ENCODE measurements at regions not wholly inside any gene's neighbourhood (a gene's known extent, or its start where the extent isn't known, plus 50 kb on each side); places are given as distances from the start of the nearest gene placed in this dataset.
"Not testable (repeated sequence)": the region's sequence is repeated elsewhere in the genome, so short reads cannot be mapped to it uniquely, and the experiment has no call there.

DNA sequence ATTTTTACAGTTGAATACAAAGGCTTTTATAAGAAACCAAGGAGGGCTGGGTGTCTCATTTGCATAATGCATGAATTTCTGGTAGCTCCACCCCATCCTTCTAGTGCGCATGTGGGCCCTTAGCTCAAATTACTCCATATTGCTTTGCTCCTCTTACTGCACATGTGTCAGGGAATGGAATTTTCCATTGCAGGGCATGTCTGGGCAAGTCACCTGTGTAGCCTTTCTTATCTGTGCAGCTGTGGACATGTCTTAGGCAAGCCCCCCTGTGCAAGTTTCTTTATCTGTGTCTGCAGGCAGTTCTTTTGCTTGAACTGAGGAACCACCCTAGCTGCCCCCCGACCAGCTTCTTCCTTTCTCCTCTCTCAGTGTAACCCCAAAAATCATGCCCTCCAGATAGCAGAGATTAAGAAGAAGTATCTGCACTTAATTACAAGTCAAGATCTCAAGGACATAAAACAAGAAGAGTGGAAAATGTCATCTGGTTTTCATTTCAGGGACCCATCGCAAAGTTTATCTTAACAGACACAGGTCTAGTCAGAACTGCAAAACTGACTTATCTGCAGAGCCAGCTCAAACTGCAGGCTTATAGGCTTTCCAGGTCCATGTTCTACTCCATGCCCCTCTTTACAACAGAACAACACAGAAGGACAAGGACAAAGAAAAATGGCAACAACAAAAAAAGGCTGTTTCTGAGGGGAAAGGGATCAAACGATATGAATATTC lies 137.9 kb upstream of the HS3ST4 start:
- Mint-ChIP-seq H3K27ac (ENCODE audit: unreplicated experiment) (no peak overlapping the region), H3K4me3 (ENCODE audit: unreplicated experiment) (no peak overlapping the region), H3K4me1 (ENCODE audit: low read depth, unreplicated experiment) (no peaks in the 10 kb centered on the region), H3K27me3 (ENCODE audit: unreplicated experiment) (peaks cover 1% of the 10 kb centered on the region), H3K9me3 (ENCODE audit: unreplicated experiment) (peaks cover 4% of the 10 kb centered on the region), H3K36me3 (ENCODE audit: unreplicated experiment) (peaks cover 5% of the 10 kb centered on the region)
- no peak for DNase-seq
- TF ChIP-seq, protein P1, sequence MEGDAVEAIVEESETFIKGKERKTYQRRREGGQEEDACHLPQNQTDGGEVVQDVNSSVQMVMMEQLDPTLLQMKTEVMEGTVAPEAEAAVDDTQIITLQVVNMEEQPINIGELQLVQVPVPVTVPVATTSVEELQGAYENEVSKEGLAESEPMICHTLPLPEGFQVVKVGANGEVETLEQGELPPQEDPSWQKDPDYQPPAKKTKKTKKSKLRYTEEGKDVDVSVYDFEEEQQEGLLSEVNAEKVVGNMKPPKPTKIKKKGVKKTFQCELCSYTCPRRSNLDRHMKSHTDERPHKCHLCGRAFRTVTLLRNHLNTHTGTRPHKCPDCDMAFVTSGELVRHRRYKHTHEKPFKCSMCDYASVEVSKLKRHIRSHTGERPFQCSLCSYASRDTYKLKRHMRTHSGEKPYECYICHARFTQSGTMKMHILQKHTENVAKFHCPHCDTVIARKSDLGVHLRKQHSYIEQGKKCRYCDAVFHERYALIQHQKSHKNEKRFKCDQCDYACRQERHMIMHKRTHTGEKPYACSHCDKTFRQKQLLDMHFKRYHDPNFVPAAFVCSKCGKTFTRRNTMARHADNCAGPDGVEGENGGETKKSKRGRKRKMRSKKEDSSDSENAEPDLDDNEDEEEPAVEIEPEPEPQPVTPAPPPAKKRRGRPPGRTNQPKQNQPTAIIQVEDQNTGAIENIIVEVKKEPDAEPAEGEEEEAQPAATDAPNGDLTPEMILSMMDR (IDR thresholded peaks at IDR 0.05; ENCODE audit: partially characterized antibody, unreplicated experiment) = no peak

DNA sequence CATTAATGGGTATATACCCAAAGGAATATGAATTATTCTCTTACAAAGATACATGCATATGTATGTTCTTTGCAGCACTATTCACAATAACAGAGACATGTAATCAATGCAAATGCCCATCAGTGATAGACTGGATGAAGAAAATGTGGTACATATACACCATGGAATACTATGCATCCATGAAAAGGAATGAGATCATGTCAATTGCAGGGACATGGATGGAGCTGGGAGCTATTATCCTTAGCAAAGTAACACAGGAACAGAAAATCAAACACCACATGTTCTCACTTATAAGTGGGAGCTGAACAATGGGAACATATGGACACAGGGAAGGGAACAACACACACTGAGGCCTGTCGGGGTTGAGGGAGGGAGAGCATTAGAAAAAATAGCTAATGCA lies 141.1 kb upstream of the HS3ST4 start:
- no peak overlapping the region for H3K4me3 Mint-ChIP-seq (ENCODE audit: unreplicated experiment)
- H3K9me3 Mint-ChIP-seq (ENCODE audit: unreplicated experiment) = peaks cover 4% of the 10 kb centered on the region
- H3K36me3 Mint-ChIP-seq (ENCODE audit: unreplicated experiment) = no peaks in the 10 kb centered on the region
- H3K4me1 Mint-ChIP-seq (ENCODE audit: low read depth, unreplicated experiment) = no peaks in the 10 kb centered on the region
- H3K27ac Mint-ChIP-seq (ENCODE audit: unreplicated experiment) = no peak overlapping the region
- H3K27me3 Mint-ChIP-seq (ENCODE audit: unreplicated experiment) = peaks cover 3% of the 10 kb centered on the region
- no peak for DNase-seq
- TF ChIP-seq, protein P1 (IDR thresholded peaks at IDR 0.05; ENCODE audit: partially characterized antibody, unreplicated experiment) = no peak

DNA sequence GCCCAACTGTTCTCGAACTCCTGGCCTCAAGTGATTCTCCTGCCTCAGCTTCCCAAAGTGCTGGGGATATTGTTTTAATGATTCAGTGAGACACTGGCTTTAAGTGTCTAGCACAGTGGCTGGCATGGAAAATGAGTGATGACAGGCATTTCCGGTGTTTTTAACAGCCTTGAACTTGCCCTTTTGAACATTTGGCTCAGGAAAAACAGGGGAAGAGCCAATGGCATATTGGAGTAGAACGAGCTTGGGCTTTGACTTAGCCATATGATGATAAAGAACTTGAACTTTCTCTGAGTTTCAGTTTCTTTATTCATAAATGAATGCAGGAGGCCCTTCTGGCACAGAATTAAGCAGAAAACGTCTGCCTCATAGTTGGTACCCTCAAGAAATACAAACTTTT lies 145.0 kb upstream of the HS3ST4 start:
- Mint-ChIP-seq H3K9me3 (ENCODE audit: unreplicated experiment) (peaks cover 2% of the 10 kb centered on the region), H3K27ac (ENCODE audit: unreplicated experiment) (no peak overlapping the region), H3K27me3 (ENCODE audit: unreplicated experiment) (peaks cover 3% of the 10 kb centered on the region), H3K4me1 (ENCODE audit: low read depth, unreplicated experiment) (no peaks in the 10 kb centered on the region), H3K36me3 (ENCODE audit: unreplicated experiment) (no peaks in the 10 kb centered on the region), H3K4me3 (ENCODE audit: unreplicated experiment) (no peak overlapping the region)
- DNase-seq = no peak
- TF ChIP-seq, protein P1 (IDR thresholded peaks at IDR 0.05; ENCODE audit: partially characterized antibody, unreplicated experiment) = no peak

DNA sequence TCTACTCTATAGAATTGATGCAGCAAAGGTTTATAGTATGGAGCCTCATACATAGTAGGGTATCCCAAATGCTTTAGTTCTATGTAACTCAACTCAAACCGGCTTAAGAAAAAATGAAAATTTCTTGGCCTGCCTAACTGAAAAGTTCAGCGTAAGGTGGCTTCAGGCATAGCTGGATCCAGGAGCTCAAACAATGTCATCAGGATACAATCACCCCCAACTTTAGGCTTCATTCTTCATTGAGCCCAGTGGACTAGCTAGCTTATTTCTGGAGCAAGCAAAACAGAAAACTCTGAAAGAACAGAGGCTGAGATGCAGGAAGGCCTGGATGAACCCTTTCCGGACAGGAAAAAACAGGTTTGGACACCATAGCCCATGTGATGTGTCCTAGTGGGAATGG lies 147.5 kb upstream of the HS3ST4 start:
- no peak overlapping the region for H3K4me3 Mint-ChIP-seq (ENCODE audit: unreplicated experiment)
- peaks cover 2% of the 10 kb centered on the region for H3K9me3 Mint-ChIP-seq (ENCODE audit: unreplicated experiment)
- DNase-seq = no peak
- no peak overlapping the region for H3K27ac Mint-ChIP-seq (ENCODE audit: unreplicated experiment)
- TF ChIP-seq, protein P1 (IDR thresholded peaks at IDR 0.05; ENCODE audit: partially characterized antibody, unreplicated experiment) = no peak
- peaks cover 5% of the 10 kb centered on the region for H3K27me3 Mint-ChIP-seq (ENCODE audit: unreplicated experiment)
- H3K36me3 Mint-ChIP-seq (ENCODE audit: unreplicated experiment) = no peaks in the 10 kb centered on the region
- no peaks in the 10 kb centered on the region for H3K4me1 Mint-ChIP-seq (ENCODE audit: low read depth, unreplicated experiment)

DNA sequence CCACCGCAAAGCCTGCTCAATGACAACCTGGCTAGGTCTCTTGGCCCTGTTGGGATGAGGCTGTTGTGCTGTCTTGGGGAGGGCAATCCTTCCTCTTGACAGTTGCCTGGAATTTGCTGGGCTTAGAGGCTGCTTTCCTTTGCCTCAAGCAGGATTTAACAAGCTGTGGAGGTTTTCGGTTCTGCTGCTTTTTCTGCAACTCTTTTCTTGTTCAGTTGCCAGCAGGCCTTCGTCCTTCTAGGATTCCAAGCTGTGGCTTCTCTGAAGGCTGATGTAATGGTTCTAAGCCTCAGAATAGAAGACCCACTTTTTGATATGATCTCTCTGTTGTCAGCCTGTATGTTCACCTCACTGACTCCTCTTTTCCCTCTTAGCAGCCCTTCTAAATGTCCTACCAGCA lies 149.5 kb upstream of the HS3ST4 start:
- Mint-ChIP-seq H3K27ac (ENCODE audit: unreplicated experiment) (no peak overlapping the region), H3K9me3 (ENCODE audit: unreplicated experiment) (peaks cover 2% of the 10 kb centered on the region), H3K27me3 (ENCODE audit: unreplicated experiment) (peaks cover 5% of the 10 kb centered on the region), H3K4me3 (ENCODE audit: unreplicated experiment) (no peak overlapping the region), H3K36me3 (ENCODE audit: unreplicated experiment) (no peaks in the 10 kb centered on the region), H3K4me1 (ENCODE audit: low read depth, unreplicated experiment) (no peaks in the 10 kb centered on the region)
- DNase-seq = no peak
- TF ChIP-seq, protein P1 (IDR thresholded peaks at IDR 0.05; ENCODE audit: partially characterized antibody, unreplicated experiment) = no peak

DNA sequence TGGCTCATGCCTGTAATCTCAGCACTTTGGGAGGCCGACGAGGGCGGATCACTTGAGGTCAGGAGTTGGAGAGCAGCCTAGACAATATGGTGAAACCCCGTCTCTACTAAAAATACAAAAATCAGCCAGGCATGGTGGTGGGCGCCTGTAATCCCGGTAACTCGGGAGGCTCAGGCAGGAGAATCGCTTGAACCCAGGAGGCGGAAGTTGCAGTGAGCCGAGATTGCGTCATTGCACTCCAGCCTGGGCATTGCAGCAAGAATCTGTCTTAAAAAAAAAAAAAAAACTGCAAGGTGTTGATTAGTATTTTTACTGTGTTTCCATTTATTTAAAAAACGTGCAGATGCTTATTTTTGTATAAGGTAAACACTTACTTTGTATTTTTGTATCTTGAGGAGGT lies 152.0 kb upstream of the HS3ST4 start:
- H3K27me3 Mint-ChIP-seq (ENCODE audit: unreplicated experiment); H3K4me1 Mint-ChIP-seq (ENCODE audit: low read depth, unreplicated experiment); H3K4me3 Mint-ChIP-seq (ENCODE audit: unreplicated experiment); H3K27ac Mint-ChIP-seq (ENCODE audit: unreplicated experiment); DNase-seq; H3K36me3 Mint-ChIP-seq (ENCODE audit: unreplicated experiment); H3K9me3 Mint-ChIP-seq (ENCODE audit: unreplicated experiment): not testable (repeated sequence)

Data from glutamatergic neuron (in vitro differentiated cells).